Spinal cord (tissue), 9 donors: ENCODE measurements at regions not wholly inside any gene's neighbourhood (a gene's known extent, or its start where the extent isn't known, plus 50 kb on each side); places are given as distances from the start of the nearest gene placed in this dataset.

Experiments
- DNase-seq, 6 donors: peaks; one replicate each; pipeline versions ENCODE4 v3.0.0 to v3.0.0-alpha.2; 2013 to 2015; ENCODE audit warnings: low spot score in 6 of 6, low read depth in 4 of 6
- H3K27ac ChIP-seq: one replicate; pipeline ENCODE4 v1.5.1; 2013; ENCODE audit warnings: low read depth, low read length, control low read depth
- H3K27me3 ChIP-seq: one replicate; pipeline ENCODE4 v1.6.1; 2013; ENCODE audit warnings: low read length; ENCODE audit not compliant: control insufficient read depth, insufficient read depth
- H3K36me3 ChIP-seq: one replicate; pipeline ENCODE4 v1.6.1; 2013; ENCODE audit warnings: low read length; ENCODE audit not compliant: control insufficient read depth, insufficient read depth
- H3K4me1 ChIP-seq: one replicate; pipeline ENCODE4 v1.6.1; 2013; ENCODE audit warnings: low read length; ENCODE audit not compliant: control insufficient read depth, insufficient read depth
- H3K4me3 ChIP-seq: one replicate; pipeline ENCODE4 v1.5.1; 2013; ENCODE audit warnings: low read depth, low read length, control low read depth
- H3K9me3 ChIP-seq: one replicate; pipeline ENCODE4 v1.6.1; 2013; ENCODE audit warnings: low read length; ENCODE audit not compliant: control insufficient read depth, insufficient read depth
- WGBS: methylation state at CpG from one replicate; pipeline ENCODE4 v1.1.5; 2013; ENCODE audit warnings: missing lambda C conversion rate; ENCODE audit not compliant: insufficient coverage; 5-methylcytosine and 5-hydroxymethylcytosine counted together
- donor health status: healthy.

DNA sequence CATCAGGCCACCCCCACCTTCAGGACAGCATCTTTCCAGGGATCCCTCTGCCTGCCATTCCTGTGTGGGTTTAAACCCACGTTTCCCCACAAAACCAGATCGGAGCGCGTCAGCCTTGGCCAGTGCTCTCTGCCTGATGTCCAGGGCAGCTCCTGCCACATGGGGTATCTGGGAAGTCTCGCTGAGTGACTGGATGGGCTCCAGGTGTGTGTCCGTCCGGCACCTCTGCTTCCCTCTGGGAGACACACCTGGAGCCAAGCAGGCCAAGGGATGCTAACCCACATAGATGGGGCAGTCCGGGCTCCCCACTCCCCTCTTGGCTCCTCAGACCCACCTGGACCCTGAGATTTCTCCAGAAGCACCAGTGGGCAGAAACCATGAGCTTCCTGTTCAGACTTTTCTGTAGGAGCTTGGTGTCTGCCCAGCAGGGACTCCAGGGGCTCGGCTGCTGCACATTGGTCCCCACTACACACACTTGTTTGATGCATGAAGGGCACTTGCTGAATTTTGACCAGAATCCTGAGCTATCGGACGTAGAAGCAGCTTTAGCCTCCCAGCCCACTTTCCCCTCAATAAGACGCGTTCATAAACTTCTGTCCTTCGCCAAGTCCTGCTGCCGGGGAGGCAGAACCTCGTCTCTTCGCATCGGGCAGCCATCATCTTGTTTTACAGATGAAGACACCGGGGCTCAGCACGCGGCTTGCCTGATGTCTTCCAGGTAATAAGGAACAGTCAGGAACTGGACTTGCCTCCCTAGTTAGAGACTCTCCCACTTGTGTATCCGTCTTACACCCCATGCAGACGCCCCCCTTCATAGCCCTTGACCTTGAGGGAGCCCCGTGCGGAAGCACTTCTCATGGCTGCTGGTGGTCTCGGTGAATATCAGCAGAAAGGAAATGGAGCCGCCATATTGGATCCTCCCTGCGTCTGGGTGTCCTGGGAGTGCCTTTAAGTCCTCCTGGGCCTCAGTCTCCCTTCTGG is 91.6 kb upstream of the ZNF469 start:
- Histone ChIP-seq H3K4me1 (peaks cover 11% of the 10 kb centered on the region), H3K27ac (no peak overlapping the region), H3K4me3 (no peak overlapping the region), H3K27me3 (no peaks in the 10 kb centered on the region), H3K36me3 (no peaks in the 10 kb centered on the region), H3K9me3 (no peaks in the 10 kb centered on the region)
- DNase-seq, result no peak
- WGBS, result 83% methylated on average over 27 of the region's 28 CpGs

DNA sequence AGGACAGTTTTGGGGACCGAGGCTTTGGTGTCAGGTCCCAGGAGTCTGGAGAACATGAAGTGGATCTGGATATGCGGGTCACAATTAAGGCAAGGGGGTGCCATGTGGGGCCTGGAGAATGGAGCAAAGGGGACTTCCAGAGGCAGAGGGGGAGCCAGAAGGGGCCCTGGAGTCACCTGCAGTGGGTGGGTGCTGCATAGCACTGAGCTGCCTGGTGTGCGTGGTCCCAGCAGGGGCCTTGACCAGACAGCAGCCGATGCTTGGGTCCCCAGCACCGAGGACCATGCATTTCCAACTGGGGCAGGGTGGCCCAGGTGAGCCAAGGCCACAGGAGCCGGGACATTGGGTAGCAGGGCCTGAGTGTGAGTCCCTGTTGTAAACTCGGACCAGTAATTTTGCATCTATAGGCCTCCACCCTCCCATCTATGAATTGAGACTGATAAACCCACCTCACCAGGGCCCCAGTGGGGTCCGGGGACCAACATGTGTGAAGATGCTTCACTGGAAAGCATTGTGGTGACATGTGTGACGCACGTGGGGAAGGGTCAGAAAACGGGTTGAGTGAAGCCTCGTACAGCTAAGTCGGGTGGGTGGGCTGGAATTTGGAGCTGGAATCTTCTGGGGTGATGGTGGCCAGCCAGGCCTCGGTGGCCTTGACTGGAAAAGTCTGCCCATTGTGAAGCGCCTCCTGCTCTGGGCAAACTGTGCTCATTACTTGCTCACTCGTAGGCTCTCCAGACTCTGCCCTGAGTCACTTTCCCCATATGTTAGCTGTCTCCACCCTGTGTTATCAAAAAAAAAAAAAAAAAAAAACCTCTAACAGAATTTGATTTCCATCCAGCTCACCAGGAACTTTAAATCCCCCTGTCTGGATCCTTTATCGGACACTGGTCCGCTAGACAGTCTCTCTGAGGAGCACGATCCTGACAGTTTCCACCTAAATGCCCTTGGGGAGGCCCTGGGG is 90.5 kb upstream of the ZNF469 start:
- WGBS, result 93% methylated on average over 19 of the region's 19 CpGs
- peaks cover 11% of the 10 kb centered on the region for H3K4me1 ChIP-seq
- no peak overlapping the region for H3K4me3 ChIP-seq
- no peak overlapping the region for H3K27ac ChIP-seq
- H3K36me3 ChIP-seq, result no peaks in the 10 kb centered on the region
- no peaks in the 10 kb centered on the region for H3K27me3 ChIP-seq
- no peaks in the 10 kb centered on the region for H3K9me3 ChIP-seq
- DNase-seq, result no peak

DNA sequence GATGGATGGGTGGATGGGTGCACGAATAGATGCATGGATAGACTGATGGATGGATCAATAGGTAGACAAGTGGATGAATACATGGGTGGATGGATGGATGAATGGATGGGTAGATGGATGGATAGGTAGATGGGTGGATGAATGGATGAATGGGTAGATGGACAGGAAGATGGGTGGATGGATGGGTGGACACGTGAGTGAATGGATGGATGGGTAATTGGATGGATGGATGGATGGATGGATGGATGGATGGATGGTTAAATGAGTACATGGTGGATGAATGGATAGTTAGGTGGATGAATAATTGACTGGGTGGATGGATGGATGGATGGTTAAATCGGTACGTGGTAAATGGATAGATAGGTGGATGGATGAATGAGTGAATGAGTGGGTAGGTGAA is 89.7 kb upstream of the ZNF469 start:
- Histone ChIP-seq H3K27ac (no peak overlapping the region), H3K4me3 (no peak overlapping the region), H3K9me3 (no peaks in the 10 kb centered on the region), H3K27me3 (no peaks in the 10 kb centered on the region), H3K36me3 (no peaks in the 10 kb centered on the region), H3K4me1 (peaks cover 11% of the 10 kb centered on the region)
- 94% methylated on average over 4 of the region's 4 CpGs for WGBS
- no peak for DNase-seq

DNA sequence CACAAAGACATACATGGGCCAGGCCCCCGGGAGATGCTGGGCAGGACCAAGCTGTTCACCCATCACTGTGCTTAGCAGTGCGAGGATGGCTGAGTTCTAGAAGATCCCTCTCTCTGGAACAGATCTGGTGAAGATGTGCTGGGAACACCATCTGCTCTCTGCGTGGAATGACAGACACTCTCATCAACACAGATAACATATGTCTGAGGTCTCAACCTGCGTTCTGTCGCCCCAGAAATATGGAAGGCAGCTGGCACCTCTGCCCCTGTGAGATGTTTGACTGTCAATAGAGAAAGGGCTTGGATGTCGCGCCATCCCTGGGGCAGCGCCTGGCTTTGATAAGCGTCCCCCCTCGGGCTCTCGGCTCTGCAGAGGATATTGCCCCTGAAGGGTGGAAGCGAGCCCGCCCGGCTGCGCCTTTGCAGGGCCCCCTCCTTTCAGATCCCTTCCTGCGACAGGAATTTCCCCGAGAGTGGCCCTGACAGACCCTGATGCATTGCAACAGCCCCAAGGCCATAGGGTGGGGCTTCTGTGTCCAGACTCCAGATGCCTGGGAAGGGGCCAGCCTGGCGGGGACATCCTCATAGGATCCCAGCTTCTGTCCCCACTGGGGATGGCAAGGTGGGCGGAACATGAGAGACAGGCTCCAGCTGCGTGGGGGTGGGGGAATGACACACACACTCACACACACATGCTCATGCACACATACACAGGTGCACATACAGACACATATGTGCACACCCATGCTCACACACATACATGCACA is 86.9 kb upstream of the ZNF469 start:
- peak in 1 of 6 donors; percentile 45 for DNase-seq
- peaks cover 9% of the 10 kb centered on the region for H3K4me1 ChIP-seq
- no peaks in the 10 kb centered on the region for H3K9me3 ChIP-seq
- 53% methylated on average over 15 of the region's 20 CpGs for WGBS
- H3K4me3 ChIP-seq, result no peak overlapping the region
- no peak overlapping the region for H3K27ac ChIP-seq
- H3K36me3 ChIP-seq, result no peaks in the 10 kb centered on the region
- no peaks in the 10 kb centered on the region for H3K27me3 ChIP-seq

DNA sequence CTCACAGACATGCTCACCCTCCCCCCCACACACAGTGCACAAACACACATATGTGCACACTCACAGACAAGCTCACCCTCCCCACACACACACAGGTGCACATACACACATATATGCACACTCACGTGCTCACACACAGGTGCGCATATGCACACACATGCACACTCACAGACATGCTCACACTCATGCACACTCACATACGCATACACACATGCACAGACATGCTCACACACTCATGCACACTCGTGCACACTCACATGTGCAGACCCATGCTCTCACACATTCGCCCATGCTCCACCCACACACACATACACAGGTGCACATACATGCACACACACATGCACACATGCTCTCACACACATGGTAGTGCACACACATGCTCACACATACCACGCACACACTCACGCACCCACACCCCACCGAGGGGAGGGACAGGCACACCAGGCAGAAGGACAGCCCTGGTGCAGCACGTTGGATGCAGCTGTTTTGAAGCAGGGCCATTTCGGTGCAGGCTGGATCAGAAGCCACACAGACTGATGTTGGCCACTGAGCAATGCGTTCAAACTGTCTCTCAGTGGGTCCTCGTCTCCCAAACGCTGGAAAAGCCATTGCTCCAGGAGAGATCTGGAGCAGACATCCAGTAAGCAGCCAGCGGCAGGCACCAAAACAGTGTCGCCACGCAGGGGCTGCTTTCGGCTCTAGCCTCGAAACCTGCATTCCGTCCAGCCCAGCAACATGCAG is 86.2 kb upstream of the ZNF469 start:
- H3K9me3 ChIP-seq, result no peaks in the 10 kb centered on the region
- no peaks in the 10 kb centered on the region for H3K27me3 ChIP-seq
- no peak for DNase-seq
- H3K27ac ChIP-seq, result no peak overlapping the region
- H3K4me1 ChIP-seq, result peaks cover 12% of the 10 kb centered on the region
- no peaks in the 10 kb centered on the region for H3K36me3 ChIP-seq
- no peak overlapping the region for H3K4me3 ChIP-seq
- 80% methylated on average over 19 of the region's 19 CpGs for WGBS

DNA sequence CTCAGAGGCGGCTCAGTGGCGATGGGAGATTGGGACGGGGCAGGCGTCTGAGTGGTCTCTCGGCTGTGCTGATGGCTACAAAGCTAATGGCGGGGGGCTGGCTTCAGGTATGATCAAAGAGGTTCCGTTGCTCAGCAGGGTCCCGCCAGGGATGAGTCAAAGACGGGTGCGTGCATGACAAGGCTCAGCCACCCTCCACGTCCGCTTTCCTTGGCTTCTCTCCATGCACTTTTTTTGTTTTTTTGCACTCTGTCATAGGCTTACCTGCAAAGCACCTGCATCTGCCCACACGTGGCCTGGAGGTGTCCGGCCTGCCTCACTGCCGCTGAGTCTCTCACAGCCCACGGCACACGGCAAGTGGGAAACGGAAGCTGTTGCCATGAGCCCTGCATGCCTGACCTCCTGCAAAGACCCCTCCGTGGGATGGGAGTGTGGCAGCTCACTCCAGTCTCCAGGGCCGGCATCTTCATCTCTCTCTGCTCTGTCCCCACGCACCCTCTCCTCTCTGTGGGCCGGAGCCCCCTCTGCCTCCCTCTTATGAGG is 85.5 kb upstream of the ZNF469 start:
- H3K4me1 ChIP-seq, result peaks cover 17% of the 10 kb centered on the region

DNA sequence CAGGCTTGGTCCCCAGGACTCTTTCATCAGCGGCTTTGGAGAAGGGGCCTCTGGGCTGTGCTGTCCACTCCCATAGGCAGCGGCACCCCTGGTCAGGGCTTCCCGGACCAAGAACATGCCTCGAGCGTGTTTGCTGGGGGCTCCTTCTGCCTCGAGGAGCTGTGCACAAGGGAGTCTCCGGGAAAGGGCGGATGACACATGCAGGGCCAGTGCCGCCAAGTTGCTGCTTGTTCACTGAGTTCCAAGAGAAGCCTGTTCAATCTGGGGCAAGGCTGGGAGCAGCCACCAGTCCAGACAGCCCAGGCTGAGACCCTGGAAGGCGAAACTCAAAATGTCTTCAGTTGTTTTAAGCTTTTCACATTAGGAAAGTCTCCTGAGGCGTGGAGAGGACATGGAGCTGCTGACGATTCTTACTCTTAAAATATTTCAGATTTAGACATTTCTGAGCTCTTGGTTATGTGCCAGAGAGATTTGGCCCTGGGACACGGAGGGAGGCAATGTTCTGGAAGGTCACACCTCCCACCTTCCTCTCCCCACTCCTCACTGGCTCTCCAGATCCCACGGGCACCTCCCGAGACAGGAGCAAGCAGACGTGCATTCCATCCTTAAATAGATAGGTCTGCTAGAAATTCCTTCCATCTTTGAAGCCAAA is 84.5 kb upstream of the ZNF469 start:
- Histone ChIP-seq H3K4me1 (peaks cover 17% of the 10 kb centered on the region), H3K9me3 (no peaks in the 10 kb centered on the region), H3K4me3 (no peak overlapping the region), H3K27ac (peak overlapping the region; percentile 25), H3K27me3 (no peaks in the 10 kb centered on the region), H3K36me3 (peaks cover 3% of the 10 kb centered on the region)
- no peak for DNase-seq
- 72% methylated on average over 14 of the region's 16 CpGs for WGBS

More for the DNA sequence above, 85.5 kb upstream of the ZNF469 start:
- DNase-seq, result no peak
- WGBS, result 80% methylated on average over 22 of the region's 22 CpGs
- no peaks in the 10 kb centered on the region for H3K9me3 ChIP-seq
- H3K4me3 ChIP-seq, result no peak overlapping the region
- H3K27ac ChIP-seq, result no peak overlapping the region
- H3K27me3 ChIP-seq, result no peaks in the 10 kb centered on the region
- no peaks in the 10 kb centered on the region for H3K36me3 ChIP-seq
